LNCaP clone FGC (cell line): ENCODE measurements at regions not wholly inside any gene's neighbourhood (a gene's known extent, or its start where the extent isn't known, plus 50 kb on each side); places are given as distances from the start of the nearest gene placed in this dataset.
"Not testable (repeated sequence)": the region's sequence is repeated elsewhere in the genome, so short reads cannot be mapped to it uniquely, and the experiment has no call there.

Experiments used
- DNase-seq: peaks from one replicate; pipeline ENCODE4 v3.0.0-alpha.2; 2011; ENCODE audit warnings: low read depth
- H3K4me3 ChIP-seq: 2 replicates; pipeline ENCODE4 v1.5.1; 2011; ENCODE audit warnings: mild to moderate bottlenecking, low read depth, low read length, control low read depth
- CTCF ChIP-seq: IDR thresholded peaks from 2 replicates; pipeline ENCODE4 v1.5.1; 2012; ENCODE audit warnings: mild to moderate bottlenecking; ENCODE audit not compliant: control insufficient read depth, insufficient read depth; ENCODE audit errors: extremely low read depth

GRCh38 chr13:63791134-63791533 lies 2375.5 kb upstream of the PCDH20 start:
- DNase-seq, result not testable (repeated sequence)

DNA sequence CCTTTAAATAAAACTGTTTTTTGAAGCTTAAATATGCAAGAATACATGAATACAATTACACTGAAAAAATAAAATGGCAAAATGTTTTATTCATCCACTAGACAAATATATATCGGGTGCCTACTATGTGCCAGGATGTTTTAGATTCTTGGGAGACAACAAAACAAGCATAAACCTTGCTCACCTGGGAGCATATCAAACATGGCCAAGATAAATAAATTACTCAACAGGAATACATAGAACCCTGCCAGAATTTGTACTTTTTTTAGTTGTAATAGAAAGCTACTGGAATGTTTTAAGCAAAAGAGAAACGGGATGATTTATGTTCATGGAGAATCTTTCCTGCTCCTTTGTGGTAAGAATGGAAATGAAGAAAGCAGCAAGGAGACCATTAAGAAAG lies 2358.5 kb upstream of the PCDH20 start:
- no peak for TF ChIP-seq CTCF
- no peak overlapping the region for H3K4me3 ChIP-seq
- DNase-seq, result peak; percentile 34

More at GRCh38 chr13:63791134-63791533, 2375.5 kb upstream of the PCDH20 start:
- not testable (repeated sequence) for H3K4me3 ChIP-seq

- DNase-seq, result peak; percentile 15
- H3K4me3 ChIP-seq, result no peak overlapping the region
- TF ChIP-seq CTCF, result no peak
These were observed 2357.8 kb upstream of the PCDH20 start for GRCh38 chr13:63773476-63773875.

DNA sequence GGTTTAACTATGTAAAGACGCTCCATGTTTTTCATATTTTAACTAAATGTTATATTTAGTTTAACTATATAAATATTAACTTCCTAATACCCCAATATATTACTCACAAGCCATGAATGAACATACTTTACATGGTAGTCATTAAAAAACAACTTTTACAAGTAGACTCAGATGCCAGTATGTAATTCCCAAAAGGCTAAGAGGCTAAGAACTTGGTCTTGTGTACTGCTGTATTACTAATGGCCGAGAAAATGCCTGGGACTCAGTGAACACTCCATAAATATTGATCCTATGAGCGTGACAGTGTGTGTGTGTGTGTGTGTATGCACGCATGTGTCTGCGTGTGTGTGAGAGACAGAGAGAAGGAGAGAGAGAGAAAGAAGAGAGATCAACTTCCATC lies 2342.0 kb upstream of the PCDH20 start:
- not testable (repeated sequence) for H3K4me3 ChIP-seq, DNase-seq

DNA sequence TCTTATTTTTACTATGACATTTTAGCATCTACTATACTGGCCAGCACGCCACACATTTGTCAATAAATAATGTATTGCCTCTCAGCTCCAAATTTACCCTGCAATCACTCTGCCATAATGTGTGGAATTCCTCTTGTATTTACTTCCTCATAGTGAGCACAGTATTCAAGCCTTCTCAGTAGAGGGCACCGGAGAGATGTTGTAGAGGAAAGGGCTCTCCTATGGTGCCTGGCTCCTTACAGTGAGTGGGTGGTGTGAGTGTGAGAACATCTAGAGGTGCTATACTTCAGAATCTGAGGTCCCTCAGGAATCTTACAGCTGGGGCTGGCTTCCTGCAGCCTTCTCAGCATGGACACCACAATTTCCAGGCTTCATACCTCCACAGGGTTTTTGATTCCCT lies 2334.2 kb upstream of the PCDH20 start:
- not testable (repeated sequence) for DNase-seq, H3K4me3 ChIP-seq

DNA sequence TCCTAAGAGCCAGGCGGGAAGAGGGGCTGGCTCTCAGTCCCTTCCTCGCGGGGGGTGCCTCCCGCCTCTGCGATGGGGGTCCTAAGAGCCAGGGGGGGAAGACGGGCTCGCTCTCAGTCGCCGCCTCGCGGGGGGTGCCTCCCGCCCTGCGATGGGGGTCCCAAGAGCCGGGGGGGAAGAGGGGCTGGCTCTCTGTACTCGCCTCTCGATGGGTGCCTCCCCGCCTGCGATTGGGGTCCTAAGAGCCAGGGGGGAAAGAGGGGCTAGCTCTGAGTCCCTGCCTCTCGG lies 2326.1 kb upstream of the PCDH20 start:
- H3K4me3 ChIP-seq, DNase-seq: not testable (repeated sequence)

GRCh38 chr13:63741029-63741813 lies 2325.6 kb upstream of the PCDH20 start:
- DNase-seq, result no peak
- no peak for TF ChIP-seq CTCF
- no peak overlapping the region for H3K4me3 ChIP-seq

- DNase-seq, H3K4me3 ChIP-seq: not testable (repeated sequence)
These were observed 2323.6 kb upstream of the PCDH20 start for GRCh38 chr13:63739112-63739735.

GRCh38 chr13:63737418-63737817 lies 2321.8 kb upstream of the PCDH20 start:
- no peak overlapping the region for H3K4me3 ChIP-seq
- no peak for DNase-seq
- no peak for TF ChIP-seq CTCF

DNA sequence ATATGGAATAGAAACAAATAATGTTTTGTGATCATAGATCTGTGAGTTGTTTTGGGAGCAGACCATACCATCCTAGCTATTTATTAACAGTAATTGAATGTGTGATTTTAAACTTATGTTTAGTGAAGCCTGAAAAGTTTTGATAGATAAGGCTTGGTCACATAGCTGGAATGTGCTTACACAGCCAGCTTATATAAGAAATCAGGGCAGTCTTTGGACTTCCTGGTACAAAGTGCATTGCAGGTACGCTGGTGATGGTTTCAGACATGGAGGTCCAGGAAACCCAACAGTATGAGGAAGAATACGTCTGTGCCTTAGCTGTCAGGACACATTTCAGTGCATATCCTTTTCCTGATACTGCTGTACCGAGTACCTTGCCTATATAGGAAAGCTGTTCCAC lies 2316.2 kb upstream of the PCDH20 start:
- DNase-seq, result no peak
- no peak overlapping the region for H3K4me3 ChIP-seq
- TF ChIP-seq CTCF, result no peak

DNA sequence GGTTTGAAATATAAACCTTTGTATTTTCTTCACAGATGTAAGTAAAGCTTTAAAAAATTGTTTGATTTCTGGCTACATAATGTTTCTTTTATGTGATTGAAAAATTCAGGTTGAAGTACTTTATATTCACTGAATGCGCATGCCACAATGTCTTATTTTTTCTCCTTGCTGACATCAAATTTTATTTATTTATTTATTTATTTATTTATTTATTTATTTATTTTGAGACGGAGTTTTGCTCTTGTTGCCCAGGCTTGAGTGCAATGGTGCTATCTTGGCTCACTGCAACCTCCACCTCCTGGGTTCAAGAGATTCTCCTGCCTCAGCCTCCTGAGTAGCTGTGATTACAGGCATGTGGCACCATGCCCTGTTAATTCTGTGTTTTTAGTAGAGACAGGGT lies 2296.5 kb upstream of the PCDH20 start:
- DNase-seq, H3K4me3 ChIP-seq: not testable (repeated sequence)
